COLO829 (cell line): ENCODE measurements at regions not wholly inside any gene's neighbourhood (a gene's known extent, or its start where the extent isn't known, plus 50 kb on each side); places are given as distances from the start of the nearest gene placed in this dataset.

Experiments
- DNase-seq: peaks from one replicate; pipeline ENCODE4 v3.0.0; 2012; ENCODE audit warnings: low spot score

- DNase-seq, result no peak
Observed at GRCh38 chr10:4051641-4052151, 266.7 kb upstream of the KLF6 start.

GRCh38 chr10:4051011-4051640, 266.1 kb upstream of the KLF6 start:
- DNase-seq, result peak; percentile 68

GRCh38 chr10:4050061-4050460, 265.1 kb upstream of the KLF6 start:
- no peak for DNase-seq

GRCh38 chr10:4049348-4049747, 264.3 kb upstream of the KLF6 start:
- no peak for DNase-seq

GRCh38 chr10:4048236-4048864, 263.3 kb upstream of the KLF6 start:
- DNase-seq, result no peak

- no peak for DNase-seq
Observed at GRCh38 chr10:4046712-4047354, 261.8 kb upstream of the KLF6 start.

- no peak for DNase-seq
Observed at GRCh38 chr10:4046030-4046429, 261.0 kb upstream of the KLF6 start.

GRCh38 chr10:4043897-4044665, 259.1 kb upstream of the KLF6 start:
- no peak for DNase-seq

- DNase-seq, result no peak
Observed at GRCh38 chr10:4041635-4042034, 256.6 kb upstream of the KLF6 start.

GRCh38 chr10:4038000-4038399, 253.0 kb upstream of the KLF6 start:
- DNase-seq, result no peak

GRCh38 chr10:4035599-4035945, 250.6 kb upstream of the KLF6 start:
- no peak for DNase-seq

- no peak for DNase-seq
Observed at GRCh38 chr10:4034907-4035598, 250.0 kb upstream of the KLF6 start.

GRCh38 chr10:4033341-4033896, 248.4 kb upstream of the KLF6 start:
- no peak for DNase-seq

GRCh38 chr10:4029866-4030265, 244.9 kb upstream of the KLF6 start:
- no peak for DNase-seq

GRCh38 chr10:4028854-4029583, 244.0 kb upstream of the KLF6 start:
- DNase-seq, result no peak

- DNase-seq, result no peak
Observed at GRCh38 chr10:4028027-4028471, 243.0 kb upstream of the KLF6 start.

- DNase-seq, result no peak
Observed at GRCh38 chr10:4025339-4025738, 240.3 kb upstream of the KLF6 start.

GRCh38 chr10:4024516-4025245, 239.7 kb upstream of the KLF6 start:
- DNase-seq, result no peak

- DNase-seq, result no peak
Observed at GRCh38 chr10:4024027-4024426, 239.0 kb upstream of the KLF6 start.

GRCh38 chr10:4022473-4022872, 237.5 kb upstream of the KLF6 start:
- DNase-seq, result no peak
